HCT116 (cell line): ENCODE measurements at regions not wholly inside any gene's neighbourhood (a gene's known extent, or its start where the extent isn't known, plus 50 kb on each side); places are given as distances from the start of the nearest gene placed in this dataset.

ENCODE experiments used
- ATAC-seq: fragments of 200-7000 bp; cut with Tn5 transposase; 2 replicates; pipeline ENCODE4 v1.9.1; 2020; ENCODE audit warnings: mild to moderate bottlenecking, moderate library complexity
- BruUV-seq: library from RNA; stranded (reverse); fragments of 400-500 nt; replicated peaks from 2 replicates; lab custom pipeline; 2021; lab: Mats Ljungman, UMichigan
- CTCF ChIA-PET: fragments of 300-600 bp; sonication (Branson Sonifier 250); formaldehyde crosslinking; loops from one replicate; lab custom pipeline; 2021; ENCODE audit warnings: antibody characterized with exemption; lab: Charles Lee
- POLR2A ChIA-PET: fragments of 300-600, 350-600 bp; sonication (Branson Sonifier 250); formaldehyde crosslinking; loops from one replicate; lab custom pipeline; 2021; ENCODE audit warnings: antibody characterized with exemption; lab: Charles Lee
- RAD21 ChIA-PET, 2 experiments: fragments of 300-600 bp; sonication (Branson Sonifier 250); formaldehyde crosslinking; loops; one replicate each; lab custom pipeline; 2023; ENCODE audit warnings: low total read pairs in 2 of 2; ENCODE audit not compliant: uncharacterized antibody in 2 of 2, unreplicated experiment in 2 of 2, low non-redundant PET in 1 of 2; lab: Charles Lee
- DNase-seq: peaks from one replicate; pipeline ENCODE4 v3.0.0-alpha.2; 2010; ENCODE audit warnings: low read depth, low spot score
- H2AFZ ChIP-seq: fragments of 200-600 bp; shearing (Covaris generic), sonication (generic); 2 replicates; pipeline ENCODE4 v1.6.1; 2017; ENCODE audit warnings: low read depth, mixed run types, mixed read lengths, antibody characterized with exemption, low read length; ENCODE audit not compliant: poor library complexity, severe bottlenecking
- H3K27ac ChIP-seq: 2 replicates; pipeline ENCODE4 v1.5.1; 2012; ENCODE audit warnings: low read depth, low read length
- H3K27me3 ChIP-seq: fragments of 200-600 bp; sonication (generic); 2 replicates; pipeline ENCODE4 v1.6.1; 2016; ENCODE audit warnings: mixed run types, low read length, mixed read lengths; ENCODE audit not compliant: insufficient read depth
- H3K36me3 ChIP-seq, 2 experiments: fragments of 200-500 bp in 1 of 2; fragments of 200-600 bp in 1 of 2; sonication (Bioruptor generic) in 1 of 2; sonication (generic) in 1 of 2; 2 replicates each; pipeline versions ENCODE4 v1.5.1 to v1.6.1; 2014 to 2016; ENCODE audit warnings: low read length in 2 of 2, inconsistent platforms in 1 of 2, mixed read lengths in 1 of 2, mixed run types in 1 of 2; ENCODE audit not compliant: insufficient read depth in 2 of 2, control insufficient read depth in 1 of 2
- H3K4me1 ChIP-seq, 2 experiments: fragments of 200-600 bp in 1 of 2; sonication (generic) in 1 of 2; 2 replicates each; pipeline versions ENCODE4 v1.5.1 to v1.6.1; 2012 to 2017; ENCODE audit warnings: low read length in 2 of 2, inconsistent platforms in 1 of 2, mild to moderate bottlenecking in 1 of 2, mixed read lengths in 1 of 2, mixed run types in 1 of 2, moderate library complexity in 1 of 2; ENCODE audit not compliant: insufficient read depth in 2 of 2, control insufficient read depth in 1 of 2
- H3K4me2 ChIP-seq: fragments of 200-600 bp; sonication (generic); 2 replicates; pipeline ENCODE4 v1.6.1; 2017; ENCODE audit warnings: mixed run types, low read length, mixed read lengths
- H3K4me3 ChIP-seq, 2 experiments: fragments of 200-600 bp in 1 of 2; sonication (generic) in 1 of 2; replicated peaks in 1 of 2; 2 replicates each; pipeline ENCODE4 v1.5.1; 2011 to 2016; ENCODE audit warnings: low read length in 2 of 2, control low read depth in 1 of 2, low read depth in 1 of 2, mild to moderate bottlenecking in 1 of 2, mixed read lengths in 1 of 2, mixed run types in 1 of 2
- H3K79me2 ChIP-seq: fragments of 200-600 bp; sonication (generic); 2 replicates; pipeline ENCODE4 v1.6.1; 2017; ENCODE audit warnings: mild to moderate bottlenecking, mixed run types, low read length, moderate library complexity, mixed read lengths; ENCODE audit not compliant: insufficient read depth
- H3K9ac ChIP-seq: fragments of 200-600 bp; sonication (generic); 2 replicates; pipeline ENCODE4 v1.6.1; 2016; ENCODE audit warnings: low read length, mixed read lengths
- H3K9me2 ChIP-seq: fragments of 200-600 bp; sonication (generic), shearing (Covaris generic); 2 replicates; pipeline ENCODE4 v1.6.1; 2017; ENCODE audit warnings: mixed run types, mild to moderate bottlenecking, moderate library complexity; ENCODE audit not compliant: insufficient read depth
- H3K9me3 ChIP-seq, 2 experiments: fragments of 200-500 bp in 1 of 2; fragments of 200-600 bp in 1 of 2; sonication (Bioruptor generic) in 1 of 2; sonication (generic) in 1 of 2; 2 replicates each; pipeline ENCODE4 v1.6.1; 2014 to 2017; ENCODE audit warnings: low read length in 2 of 2, mixed read lengths in 2 of 2, inconsistent platforms in 1 of 2, low read depth in 1 of 2, mild to moderate bottlenecking in 1 of 2, mixed run types in 1 of 2, moderate library complexity in 1 of 2; ENCODE audit not compliant: control insufficient read depth in 1 of 2, insufficient read depth in 1 of 2
- H4K20me1 ChIP-seq: fragments of 200-600 bp; sonication (generic), shearing (Covaris generic); 2 replicates; pipeline ENCODE4 v1.6.1; 2017; ENCODE audit warnings: mixed run types, mild to moderate bottlenecking, moderate library complexity; ENCODE audit not compliant: insufficient read depth
- ATF3 ChIP-seq: IDR thresholded peaks from 2 replicates; pipeline ENCODE4 v1.6.1; 2012
- CBX3 ChIP-seq: IDR thresholded peaks from 2 replicates; pipeline ENCODE4 v1.6.1; 2012; ENCODE audit warnings: low read depth
- EGR1 ChIP-seq: IDR thresholded peaks from 2 replicates; pipeline ENCODE4 v1.6.1; 2012; ENCODE audit warnings: low read depth
- ELF1 ChIP-seq: IDR thresholded peaks from 2 replicates; pipeline ENCODE4 v1.6.1; 2012; ENCODE audit warnings: low read depth, borderline replicate concordance
- EZH2 ChIP-seq: fragments of 200-600 bp; sonication (generic); IDR thresholded peaks from 2 replicates; pipeline ENCODE4 v1.6.1; 2017; ENCODE audit warnings: antibody characterized with exemption, mixed run types
- EZH2phosphoT487 ChIP-seq: fragments of 200-600 bp; IDR thresholded peaks from 2 replicates; pipeline ENCODE4 v1.6.1; 2018; ENCODE audit warnings: antibody characterized with exemption, borderline replicate concordance
- MAX ChIP-seq: IDR thresholded peaks from 2 replicates; pipeline ENCODE4 v1.6.1; 2012
- POLR2A ChIP-seq: IDR thresholded peaks from 2 replicates; pipeline ENCODE4 v1.7.0; 2011; ENCODE audit warnings: borderline replicate concordance; ENCODE audit not compliant: insufficient read depth, insufficient read length; ENCODE audit errors: extremely low read depth
- POLR2AphosphoS5 ChIP-seq: IDR thresholded peaks from 2 replicates; pipeline ENCODE4 v1.6.1; 2011; ENCODE audit warnings: mild to moderate bottlenecking, low read depth, low read length, moderate library complexity
- RAD21 ChIP-seq: IDR thresholded peaks from 2 replicates; pipeline ENCODE4 v1.6.1; 2012; ENCODE audit warnings: low read depth, mild to moderate bottlenecking
- REST ChIP-seq: IDR thresholded peaks from 2 replicates; pipeline ENCODE4 v1.6.1; 2012; ENCODE audit warnings: low read depth
- SIN3A ChIP-seq: IDR thresholded peaks from 2 replicates; pipeline ENCODE4 v1.6.1; 2012; ENCODE audit warnings: low read depth
- SP1 ChIP-seq: IDR thresholded peaks from 2 replicates; pipeline ENCODE4 v1.6.1; 2012; ENCODE audit warnings: low read depth
- TCF7L2 ChIP-seq: IDR thresholded peaks from 2 replicates; pipeline ENCODE4 v1.7.0; 2011; ENCODE audit warnings: borderline replicate concordance, inconsistent platforms; ENCODE audit not compliant: insufficient read depth, insufficient read length; ENCODE audit errors: extremely low read depth
- YY1 ChIP-seq: IDR thresholded peaks from 2 replicates; pipeline ENCODE4 v1.6.1; 2011; ENCODE audit warnings: low read length, low read depth, moderate library complexity, mild to moderate bottlenecking; ENCODE audit not compliant: insufficient replicate concordance; ENCODE audit errors: extremely low read depth
- ZBTB33 ChIP-seq: IDR thresholded peaks from 2 replicates; pipeline ENCODE4 v1.6.1; 2011; ENCODE audit warnings: mild to moderate bottlenecking, low read length, moderate library complexity; ENCODE audit not compliant: insufficient replicate concordance; ENCODE audit errors: extremely low read depth
- ZFX ChIP-seq: fragments of 450-650 bp; IDR thresholded peaks from 2 replicates; pipeline ENCODE4 v1.6.1; 2017
- ZNF274 ChIP-seq: fragments of 200-500 bp; sonication (Bioruptor generic); IDR thresholded peaks from 2 replicates; pipeline ENCODE4 v1.6.1; 2014; ENCODE audit warnings: mild to moderate bottlenecking, low read depth, low read length, inconsistent platforms
- intact Hi-C: fragments of 100-400 bp; cut with micrococcal nuclease; formaldehyde crosslinking; loops from 2 replicates; pipeline ENCODE4 v1.10.0; 2022

GRCh38 chr6:168838037-168838399, 397.0 kb downstream of the SMOC2 start:
- Histone ChIP-seq H3K9ac (no peak overlapping the region), H3K4me3 (no peak overlapping the region), H2AFZ (no peak overlapping the region), H3K9me3 (no peaks in the 10 kb centered on the region), H4K20me1 (no peaks in the 10 kb centered on the region), H3K27me3 (peaks cover 3% of the 10 kb centered on the region; the same call in 1 of the 2 replicates), H3K27ac (no peak overlapping the region), H3K36me3 (no peaks in the 10 kb centered on the region), H3K4me2 (no peak overlapping the region), H3K79me2 (no peaks in the 10 kb centered on the region), H3K9me2 (no peaks in the 10 kb centered on the region), H3K4me1 (no peaks in the 10 kb centered on the region)
- ChIA-PET CTCF (no interaction called here), RAD21 (no interaction called here), POLR2A (no interaction called here)
- DNase-seq (no peak), ATAC-seq (no peak)
- intact Hi-C loops: no loop called here
- BruUV-seq: no TSS peak
- TF ChIP-seq MAX (no peak), ELF1 (no peak), EGR1 (no peak), CBX3 (no peak), ZFX (no peak), ZBTB33 (no peak), YY1 (no peak), ATF3 (no peak), EZH2 (no peak), REST (no peak), POLR2AphosphoS5 (no peak), EZH2phosphoT487 (no peak), RAD21 (no peak), POLR2A (no peak), SIN3A (no peak), TCF7L2 (no peak), SP1 (no peak), ZNF274 (no peak)
